Urothelium cell line (cell line): ENCODE measurements at regions not wholly inside any gene's neighbourhood (a gene's known extent, or its start where the extent isn't known, plus 50 kb on each side); places are given as distances from the start of the nearest gene placed in this dataset.

ENCODE experiments used
- DNase-seq: peaks from one replicate; pipeline ENCODE4 v3.0.0; 2011; ENCODE audit warnings: low spot score, mixed read lengths
- FAIRE-seq: peaks from 2 replicates; lab custom pipeline; 2011; peaks lifted over from hg19 to GRCh38; lab: Jason Lieb, UNC

DNA sequence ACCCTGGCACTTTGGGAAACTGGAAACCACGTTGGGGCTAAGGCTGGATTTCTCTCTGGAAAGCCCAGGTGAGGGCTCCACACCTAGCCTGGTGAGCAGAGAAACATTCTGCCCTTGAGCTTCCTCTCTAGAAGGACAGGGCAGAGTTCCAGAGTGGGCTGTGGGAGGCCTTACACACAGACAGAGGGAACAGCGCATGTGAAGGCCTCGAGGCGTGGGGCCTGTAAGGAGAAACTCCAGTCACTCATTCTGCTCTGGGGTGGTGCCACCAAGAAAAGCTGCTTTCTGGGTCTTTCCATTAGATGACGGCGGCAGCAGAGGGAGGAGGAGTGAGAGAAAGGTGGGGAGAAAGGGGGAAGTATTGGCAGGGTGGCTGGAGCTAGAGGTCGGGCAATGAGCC is 183.1 kb downstream of the CHST1 start:
- FAIRE-seq: no peak
- no peak for DNase-seq

- FAIRE-seq (no peak), DNase-seq (no peak)
Measured at GRCh38 chr11:45481026-45481425, 184.4 kb downstream of the CHST1 start.

GRCh38 chr11:45477588-45477987 is 187.8 kb downstream of the CHST1 start:
- DNase-seq (no peak), FAIRE-seq (no peak)

DNA sequence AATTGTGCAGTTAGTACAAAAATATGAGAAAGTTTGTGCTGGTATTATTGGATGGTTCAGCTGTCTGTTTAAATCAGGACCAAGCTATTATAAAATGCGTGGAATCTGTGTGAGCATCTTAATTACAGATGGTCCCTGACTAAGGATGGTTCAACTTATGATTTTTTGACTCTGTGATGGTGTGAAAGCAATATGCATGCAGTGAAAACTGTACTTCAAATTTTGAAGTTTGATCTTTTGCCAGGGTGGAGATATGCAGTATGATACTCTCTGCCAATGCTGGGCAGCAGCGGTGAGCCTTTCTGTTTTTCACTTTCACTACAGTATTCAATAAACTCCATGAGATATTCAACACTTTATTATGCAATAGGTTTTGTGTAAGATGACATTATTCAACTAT is 189.3 kb downstream of the CHST1 start:
- FAIRE-seq (no peak), DNase-seq (no peak)

GRCh38 chr11:45475173-45475572 is 189.0 kb upstream of the SYT13 start:
- no peak for FAIRE-seq
- DNase-seq: no peak

- no peak for FAIRE-seq
- no peak for DNase-seq
Measured at GRCh38 chr11:45473341-45473895, 187.3 kb upstream of the SYT13 start.

GRCh38 chr11:45472716-45473317 is 186.7 kb upstream of the SYT13 start:
- DNase-seq (no peak), FAIRE-seq (no peak)

DNA sequence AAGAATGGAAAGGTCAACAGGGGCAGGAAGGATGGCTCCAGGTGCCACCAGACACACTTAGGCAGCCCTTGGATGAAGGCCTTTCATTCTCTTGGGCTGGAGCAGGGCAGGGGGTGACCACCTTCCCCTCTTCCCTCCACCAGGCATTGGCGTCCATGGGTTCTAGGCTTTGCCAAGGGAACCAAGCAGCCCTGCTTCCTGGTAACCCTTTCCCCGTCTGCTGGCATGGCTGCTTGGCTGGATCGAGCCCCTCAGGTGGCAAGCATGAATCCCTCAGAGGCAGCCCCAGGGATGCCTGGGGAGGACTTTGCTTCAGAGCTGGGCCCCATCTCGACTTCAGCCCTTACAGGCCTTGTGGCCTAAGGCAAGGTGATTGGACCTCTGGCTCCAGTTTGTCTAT is 185.1 kb upstream of the SYT13 start:
- DNase-seq (no peak), FAIRE-seq (no peak)

DNA sequence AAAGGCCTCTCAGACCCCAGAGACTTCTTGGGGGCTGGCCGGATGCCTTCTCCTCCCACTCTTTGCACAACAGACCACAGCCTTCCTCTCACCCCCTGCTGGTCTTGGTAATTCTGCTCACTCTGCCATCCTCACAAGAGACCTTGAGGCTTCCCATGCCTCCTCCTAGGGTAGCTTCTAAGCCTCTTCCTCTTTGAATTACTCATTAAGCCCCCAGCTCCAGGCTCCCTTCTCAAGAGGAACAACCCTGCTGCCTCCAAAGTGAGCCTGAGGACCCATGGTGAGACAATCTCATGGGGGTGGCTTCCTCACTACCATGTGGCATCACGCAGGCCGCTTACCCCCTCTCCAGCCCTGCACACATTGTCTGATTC is 184.6 kb upstream of the SYT13 start:
- FAIRE-seq (no peak), DNase-seq (no peak)

DNA sequence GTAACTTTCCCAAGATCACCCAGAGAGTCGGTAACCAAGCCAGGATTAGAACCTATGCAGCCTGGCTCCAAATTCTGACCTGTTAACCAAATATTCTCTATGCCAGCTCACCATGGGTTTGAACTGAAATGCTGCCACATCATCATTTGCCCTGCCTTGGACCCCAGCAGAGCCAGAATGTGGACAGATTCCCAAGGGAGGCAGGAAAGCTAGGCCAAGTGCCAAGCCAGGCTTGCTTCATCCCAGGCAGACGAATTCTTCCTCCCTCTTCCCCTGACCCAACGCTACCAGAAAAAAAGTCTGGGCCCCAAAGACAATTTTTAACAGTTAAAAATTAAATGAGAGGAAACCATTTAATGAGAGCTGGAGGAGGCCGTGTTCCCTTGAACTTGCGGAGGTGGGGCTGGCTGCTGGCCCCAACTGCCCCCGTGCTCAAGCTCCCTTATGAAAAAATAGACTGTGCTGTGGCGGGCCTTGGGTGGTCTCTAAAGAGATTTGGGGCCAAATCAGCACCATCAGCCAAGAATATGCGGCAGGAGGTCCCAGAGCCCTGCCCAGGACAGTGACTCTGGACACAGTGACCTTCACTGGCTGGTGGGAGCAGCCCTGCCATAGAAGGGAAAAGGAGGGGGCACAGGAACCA is 184.1 kb upstream of the SYT13 start:
- DNase-seq (no peak), FAIRE-seq (no peak)

GRCh38 chr11:45468267-45468856 is 182.2 kb upstream of the SYT13 start:
- peak; percentile 33 for DNase-seq

DNA sequence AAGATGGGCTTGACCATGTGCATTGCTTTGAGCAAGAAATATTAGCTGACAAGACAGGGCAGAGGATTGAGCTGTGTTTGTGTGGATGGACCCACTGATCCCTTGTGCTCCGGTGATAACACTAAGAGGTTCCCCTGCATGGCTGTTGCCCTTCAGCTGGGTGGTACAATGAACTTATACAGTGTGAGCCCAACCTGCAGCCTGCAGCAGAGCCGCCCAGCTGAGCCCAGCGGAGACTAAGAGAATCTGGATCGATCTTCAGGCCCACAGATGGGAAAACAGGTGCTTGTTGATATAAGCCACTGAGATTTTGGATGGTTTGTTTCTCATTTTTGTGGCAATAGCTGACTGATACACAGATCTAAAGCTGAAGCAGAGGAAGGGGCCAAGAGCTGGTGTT is 177.4 kb upstream of the SYT13 start:
- DNase-seq (no peak), FAIRE-seq (no peak)

More at GRCh38 chr11:45468267-45468856, 182.2 kb upstream of the SYT13 start:
- no peak for FAIRE-seq

GRCh38 chr11:45461514-45461913 is 175.4 kb upstream of the SYT13 start:
- FAIRE-seq (peak; percentile 23), DNase-seq (no peak)

DNA sequence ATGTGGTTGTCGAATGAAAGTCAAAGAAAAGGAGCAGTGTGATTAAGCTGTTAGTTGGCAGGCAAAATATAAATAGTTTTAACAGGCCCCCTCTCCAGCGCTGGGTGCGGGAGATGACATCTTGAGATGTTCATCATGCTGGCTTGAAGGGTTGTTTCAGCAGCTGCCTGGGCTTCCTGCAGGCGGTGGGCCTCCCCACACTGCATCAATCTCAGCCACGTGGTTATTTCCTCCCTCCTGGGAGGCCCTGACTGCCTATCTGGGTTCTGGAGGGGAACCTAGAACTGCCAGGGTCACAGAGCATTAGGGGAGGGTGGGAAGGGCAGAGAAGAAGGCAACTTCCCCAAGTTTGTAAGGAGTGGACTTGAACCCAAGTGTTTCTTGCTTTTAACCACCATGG is 173.3 kb upstream of the SYT13 start:
- no peak for DNase-seq
- FAIRE-seq: no peak

DNA sequence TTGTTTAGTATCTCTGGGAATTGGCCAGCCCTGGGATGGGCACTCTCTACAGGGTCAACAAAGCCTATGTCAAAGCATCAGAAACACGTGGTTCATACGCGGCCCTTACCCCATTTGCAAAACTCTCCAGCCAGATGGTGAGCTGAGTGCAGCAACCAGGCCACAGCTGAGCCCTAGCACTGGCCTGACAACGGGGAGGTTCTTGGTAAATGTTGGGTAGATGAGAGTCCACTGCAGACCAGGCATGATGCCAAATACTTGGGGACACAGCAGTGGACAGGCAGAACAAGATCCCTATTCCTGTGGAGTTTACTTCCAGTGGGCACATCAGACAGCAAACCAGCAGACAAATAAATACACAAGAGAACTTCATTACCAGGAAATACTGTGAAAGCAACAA is 172.1 kb upstream of the SYT13 start:
- no peak for DNase-seq
- FAIRE-seq: no peak

DNA sequence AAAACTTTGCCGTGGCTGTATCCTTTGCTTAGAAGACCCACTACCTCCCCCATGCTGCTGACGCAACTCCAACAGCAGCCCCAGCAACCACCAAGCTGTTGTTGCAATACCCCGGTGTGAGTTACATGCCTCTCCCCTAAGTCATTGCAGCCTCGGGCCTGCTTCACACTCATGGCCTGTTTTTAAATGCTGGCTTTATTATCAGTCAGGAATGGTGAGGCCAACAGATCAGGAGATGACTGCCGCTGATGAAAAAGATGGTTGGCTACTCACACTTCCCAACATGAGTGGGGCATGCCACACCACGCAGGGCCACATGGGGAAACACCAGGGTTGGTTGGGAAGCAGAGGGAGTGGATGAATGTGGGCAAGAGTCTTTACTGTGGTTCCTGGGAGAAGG is 171.5 kb upstream of the SYT13 start:
- FAIRE-seq (no peak), DNase-seq (no peak)

GRCh38 chr11:45456686-45457085 is 170.5 kb upstream of the SYT13 start:
- FAIRE-seq (no peak), DNase-seq (no peak)

GRCh38 chr11:45455536-45455935 is 169.4 kb upstream of the SYT13 start:
- FAIRE-seq (no peak), DNase-seq (no peak)

GRCh38 chr11:45454917-45455401 is 168.8 kb upstream of the SYT13 start:
- DNase-seq (no peak), FAIRE-seq (no peak)

GRCh38 chr11:45453721-45454120 is 167.6 kb upstream of the SYT13 start:
- FAIRE-seq (no peak), DNase-seq (no peak)

GRCh38 chr11:45451766-45452440 is 165.8 kb upstream of the SYT13 start:
- FAIRE-seq (no peak), DNase-seq (no peak)

DNA sequence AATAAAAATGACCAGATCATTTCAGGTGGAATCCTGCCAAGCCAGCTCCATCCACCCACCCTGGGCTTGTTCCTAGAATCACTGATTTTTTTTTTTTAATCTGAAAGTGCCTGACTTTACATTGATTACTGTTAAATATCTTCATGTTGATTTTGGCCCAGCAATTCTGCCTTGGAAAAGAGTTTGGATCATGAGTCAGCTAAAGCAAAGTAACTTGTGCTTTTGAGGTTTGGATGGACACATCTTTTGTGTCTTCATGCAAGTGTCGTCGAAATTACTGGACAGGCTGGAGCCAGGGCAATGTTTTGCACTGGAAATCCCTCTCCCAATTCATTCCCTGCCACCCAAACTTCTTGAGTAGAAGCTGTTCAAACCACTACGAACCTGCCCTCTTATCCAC is 164.0 kb upstream of the SYT13 start:
- FAIRE-seq (no peak), DNase-seq (no peak)
